ENCODE measurements at regions not wholly inside any gene's neighbourhood (a gene's known extent, or its start where the extent isn't known, plus 50 kb on each side); places are given as distances from the start of the nearest gene placed in this dataset.

DNA sequence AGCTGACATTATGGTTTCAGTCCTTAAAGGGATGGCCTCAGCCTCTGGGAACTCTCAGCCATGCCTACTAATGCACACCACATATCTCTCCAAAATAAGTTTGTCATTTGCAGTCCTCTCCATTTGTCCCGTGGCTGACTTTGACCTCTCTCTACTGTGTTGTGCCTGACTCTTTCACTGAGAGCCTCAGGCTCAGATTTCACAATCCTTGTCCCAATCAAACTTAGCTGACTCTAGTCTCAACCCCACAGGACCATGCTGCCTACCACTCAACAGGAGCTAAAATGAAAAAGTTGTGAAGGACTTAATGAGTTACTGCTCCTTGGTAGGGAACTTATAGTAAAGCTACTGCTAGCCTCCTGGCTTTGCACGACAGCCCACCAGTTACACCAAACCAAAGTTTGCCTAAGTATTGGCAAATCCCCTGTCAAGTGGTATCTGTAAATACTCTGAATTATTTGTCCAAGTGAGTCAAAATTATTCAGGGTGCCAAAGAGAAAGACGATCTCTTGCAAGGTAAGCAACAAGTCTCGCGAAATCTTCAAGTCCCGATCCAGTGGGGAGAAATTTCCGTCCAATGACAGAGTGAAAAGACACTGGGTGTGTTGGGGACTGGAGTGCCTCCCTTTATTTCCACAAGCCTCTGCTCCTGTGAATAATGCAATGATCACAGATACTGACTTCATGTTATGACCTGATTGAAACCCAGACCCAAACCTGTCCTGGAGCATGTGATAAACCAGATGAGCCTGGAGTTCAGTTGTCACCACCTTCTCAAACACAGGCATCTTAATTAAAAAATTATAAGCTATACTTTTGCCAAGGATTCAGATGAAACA lies 124.4 kb upstream of the FOXQ1 start:
- Histone ChIP-seq H3K4me3 (no peak overlapping the region), H3K9me3 (replicated peaks) (no peaks in the 10 kb centered on the region), H3K36me3 (no peaks in the 10 kb centered on the region), H3K27me3 (ENCODE audit: low read depth) (peaks cover 64% of the 10 kb centered on the region), H3K4me1 (no peaks in the 10 kb centered on the region), H3K27ac (replicated peaks) (no peak overlapping the region)
- DNase-seq = no peak
- TF ChIP-seq, protein P1, sequence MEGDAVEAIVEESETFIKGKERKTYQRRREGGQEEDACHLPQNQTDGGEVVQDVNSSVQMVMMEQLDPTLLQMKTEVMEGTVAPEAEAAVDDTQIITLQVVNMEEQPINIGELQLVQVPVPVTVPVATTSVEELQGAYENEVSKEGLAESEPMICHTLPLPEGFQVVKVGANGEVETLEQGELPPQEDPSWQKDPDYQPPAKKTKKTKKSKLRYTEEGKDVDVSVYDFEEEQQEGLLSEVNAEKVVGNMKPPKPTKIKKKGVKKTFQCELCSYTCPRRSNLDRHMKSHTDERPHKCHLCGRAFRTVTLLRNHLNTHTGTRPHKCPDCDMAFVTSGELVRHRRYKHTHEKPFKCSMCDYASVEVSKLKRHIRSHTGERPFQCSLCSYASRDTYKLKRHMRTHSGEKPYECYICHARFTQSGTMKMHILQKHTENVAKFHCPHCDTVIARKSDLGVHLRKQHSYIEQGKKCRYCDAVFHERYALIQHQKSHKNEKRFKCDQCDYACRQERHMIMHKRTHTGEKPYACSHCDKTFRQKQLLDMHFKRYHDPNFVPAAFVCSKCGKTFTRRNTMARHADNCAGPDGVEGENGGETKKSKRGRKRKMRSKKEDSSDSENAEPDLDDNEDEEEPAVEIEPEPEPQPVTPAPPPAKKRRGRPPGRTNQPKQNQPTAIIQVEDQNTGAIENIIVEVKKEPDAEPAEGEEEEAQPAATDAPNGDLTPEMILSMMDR (IDR thresholded peaks at IDR 0.05; ENCODE audit: borderline replicate concordance) = no peak
- intact Hi-C loops (cut with micrococcal nuclease) = no loop called here

DNA sequence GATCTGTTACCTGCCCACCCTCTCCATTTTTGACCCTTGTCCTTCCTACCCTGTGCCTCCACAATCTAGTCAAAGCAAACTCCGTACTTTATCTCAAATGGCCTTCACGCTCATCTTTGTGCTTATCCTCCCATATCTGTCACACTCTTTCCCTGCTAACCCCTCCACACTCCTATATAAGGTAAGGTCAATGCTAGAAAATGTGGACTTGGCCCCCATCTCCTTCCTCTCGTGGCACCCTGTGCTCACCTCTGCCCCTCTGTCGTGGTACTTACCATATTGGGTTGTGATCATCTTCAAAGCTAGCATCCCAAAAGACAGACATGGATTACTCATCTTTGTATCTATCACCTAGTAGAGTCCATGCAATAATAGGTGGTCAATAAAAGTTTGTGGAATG lies 127.6 kb upstream of the FOXQ1 start:
- no peaks in the 10 kb centered on the region for H3K9me3 ChIP-seq (replicated peaks)
- H3K4me3 ChIP-seq = no peak overlapping the region
- no peak overlapping the region for H3K27ac ChIP-seq (replicated peaks)
- DNase-seq = no peak
- no peaks in the 10 kb centered on the region for H3K4me1 ChIP-seq
- no peaks in the 10 kb centered on the region for H3K36me3 ChIP-seq
- peaks cover 58% of the 10 kb centered on the region for H3K27me3 ChIP-seq (ENCODE audit: low read depth)
- intact Hi-C loops (cut with micrococcal nuclease) = no loop called here
- TF ChIP-seq, protein P1 (IDR thresholded peaks at IDR 0.05; ENCODE audit: borderline replicate concordance) = no peak

DNA sequence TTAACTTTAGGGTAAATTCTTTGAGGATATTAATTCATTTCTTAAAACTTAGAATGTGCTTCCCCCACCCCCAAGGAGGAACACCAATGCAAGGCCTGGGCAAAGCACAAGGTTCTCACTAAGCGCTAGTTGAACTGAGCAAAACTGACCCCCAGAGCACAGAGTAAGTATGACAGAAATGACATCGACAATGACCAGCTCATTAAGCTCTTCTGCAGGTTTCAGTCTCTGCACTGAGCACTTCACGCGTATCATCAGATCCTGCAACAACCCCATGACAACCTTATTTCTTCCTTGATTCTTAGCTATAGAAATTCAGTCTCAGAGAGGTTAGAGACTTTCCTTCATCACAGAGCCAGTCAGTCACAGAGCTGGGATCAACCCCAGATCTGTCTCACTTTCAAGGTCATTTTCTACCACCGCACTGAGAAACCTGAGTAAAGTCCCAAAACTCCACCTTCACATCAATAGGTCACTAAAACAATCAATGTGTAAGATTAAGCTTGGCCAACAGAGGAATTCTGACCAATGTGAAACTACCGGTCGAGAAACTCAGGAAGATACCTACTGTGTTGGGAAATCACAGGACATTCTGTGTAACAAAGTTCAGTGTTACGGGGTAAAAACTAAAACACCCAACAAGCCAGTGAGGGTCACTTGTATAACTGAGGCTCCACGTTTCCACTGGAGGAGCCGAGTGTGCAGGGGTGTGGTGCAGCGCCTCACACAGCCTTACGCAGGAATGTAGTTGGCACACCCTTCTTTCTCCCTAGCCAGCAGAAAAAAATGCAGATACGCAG lies 129.0 kb upstream of the FOXQ1 start:
- Histone ChIP-seq H3K27me3 (ENCODE audit: low read depth) (peaks cover 66% of the 10 kb centered on the region), H3K9me3 (replicated peaks) (no peaks in the 10 kb centered on the region), H3K4me1 (no peaks in the 10 kb centered on the region), H3K36me3 (no peaks in the 10 kb centered on the region), H3K4me3 (no peak overlapping the region), H3K27ac (replicated peaks) (no peak overlapping the region)
- intact Hi-C loops (cut with micrococcal nuclease) = no loop called here
- TF ChIP-seq, protein P1 (IDR thresholded peaks at IDR 0.05; ENCODE audit: borderline replicate concordance) = no peak
- DNase-seq = no peak

DNA sequence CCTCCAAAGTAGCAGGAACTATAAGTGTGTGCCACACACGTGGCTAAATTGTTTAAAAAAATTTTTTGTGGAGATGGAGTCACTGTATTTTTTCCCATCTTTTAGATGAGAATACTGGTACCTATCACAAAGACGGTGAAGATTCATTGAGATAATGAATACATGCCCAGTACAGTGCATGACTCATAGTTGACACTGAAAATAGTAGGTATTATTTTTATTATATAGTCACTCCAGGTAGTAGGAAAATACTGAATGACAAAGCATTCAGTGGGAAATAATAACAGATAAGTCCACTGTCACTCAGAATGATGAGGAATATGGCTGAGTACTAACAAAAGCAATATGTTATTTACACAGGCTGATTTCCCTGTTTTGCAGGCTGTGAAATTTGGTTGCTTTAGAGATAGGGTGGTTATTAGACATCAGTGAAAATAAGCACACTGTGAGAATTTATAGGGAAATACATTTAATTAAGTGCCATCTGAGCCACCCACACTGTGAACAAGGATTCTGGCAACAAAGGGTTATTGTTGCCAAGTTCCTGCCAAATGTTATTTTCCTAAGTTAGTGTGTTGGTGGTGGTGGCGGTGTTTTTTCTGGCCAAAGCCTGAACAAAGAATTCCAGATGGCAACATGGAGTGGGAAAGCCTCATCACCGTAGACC lies 129.8 kb upstream of the FOXQ1 start:
- Histone ChIP-seq H3K27me3 (ENCODE audit: low read depth) (peaks cover 75% of the 10 kb centered on the region), H3K36me3 (no peaks in the 10 kb centered on the region), H3K4me1 (no peaks in the 10 kb centered on the region), H3K27ac (replicated peaks) (no peak overlapping the region), H3K4me3 (no peak overlapping the region), H3K9me3 (replicated peaks) (no peaks in the 10 kb centered on the region)
- intact Hi-C loops (cut with micrococcal nuclease) = no loop called here
- no peak for DNase-seq
- TF ChIP-seq, protein P1 (IDR thresholded peaks at IDR 0.05; ENCODE audit: borderline replicate concordance) = no peak

DNA sequence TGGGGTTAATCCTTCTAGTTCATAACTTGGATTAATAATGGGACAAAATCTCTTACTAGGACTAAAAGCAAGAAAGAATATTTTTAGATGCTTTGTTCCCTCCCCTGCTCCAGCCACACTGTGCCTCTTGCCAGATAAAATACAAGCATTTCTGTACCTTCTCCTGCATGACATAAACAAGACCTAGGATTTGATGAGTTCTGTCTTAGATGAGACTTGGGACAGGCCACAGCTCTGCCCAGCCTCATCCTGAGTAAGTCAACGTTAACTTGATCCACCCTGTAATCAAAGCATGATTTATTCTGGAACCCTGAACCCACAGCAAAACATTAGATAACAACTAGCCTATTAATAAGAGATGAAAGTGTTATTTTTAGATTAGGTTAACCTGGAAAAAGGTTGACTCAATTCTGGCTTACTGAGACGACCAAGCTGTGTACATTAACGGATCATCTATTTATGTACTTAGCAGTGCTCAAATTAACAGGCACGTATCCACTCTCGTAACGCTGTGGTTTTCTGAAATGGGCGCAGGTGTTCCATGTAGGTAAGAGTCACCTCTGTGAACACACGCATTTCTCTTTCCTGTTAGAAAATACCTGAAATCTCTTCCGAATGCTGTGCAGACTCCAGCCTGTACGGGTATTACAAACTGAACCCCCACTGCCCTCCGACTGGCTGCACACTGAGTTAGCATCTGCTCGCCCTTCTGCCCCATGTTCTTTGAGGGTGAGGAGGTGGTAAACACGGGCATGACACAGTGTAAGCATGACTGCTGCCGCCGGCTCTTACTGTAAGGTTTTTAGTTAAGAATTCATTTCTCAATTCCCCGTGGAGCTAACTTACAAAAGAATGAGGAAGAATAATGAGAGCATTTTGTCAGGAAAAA lies 132.1 kb upstream of the FOXQ1 start:
- Histone ChIP-seq H3K4me1 (no peaks in the 10 kb centered on the region), H3K36me3 (no peaks in the 10 kb centered on the region), H3K27ac (replicated peaks) (no peak overlapping the region), H3K27me3 (ENCODE audit: low read depth) (peaks cover 76% of the 10 kb centered on the region), H3K9me3 (replicated peaks) (no peaks in the 10 kb centered on the region), H3K4me3 (no peak overlapping the region)
- TF ChIP-seq, protein P1 (IDR thresholded peaks at IDR 0.05; ENCODE audit: borderline replicate concordance) = no peak
- intact Hi-C loops (cut with micrococcal nuclease) = no loop called here
- DNase-seq = no peak

Data from left ventricle myocardium inferior (tissue), 1 donor.